Esophagus squamous epithelium (tissue), 4 donors: ENCODE measurements at regions not wholly inside any gene's neighbourhood (a gene's known extent, or its start where the extent isn't known, plus 50 kb on each side); places are given as distances from the start of the nearest gene placed in this dataset.

ENCODE experiments used
- POLR2A ChIP-seq, 4 donors: fragments of 450-650 bp; IDR thresholded peaks; one replicate each; pipeline ENCODE4 v1.6.1; 2017; ENCODE audit warnings: antibody characterized with exemption in 4 of 4, mild to moderate bottlenecking in 4 of 4, moderate library complexity in 3 of 4
- TF ChIP-seq, protein P1 (sequence below), 6 experiments: fragments of 450-650 bp in 4 of 6; fragments of 200-600 bp in 2 of 6; sonication (generic) in 2 of 6; IDR thresholded peaks; one replicate each; pipeline ENCODE4 v1.5.1; 2016 to 2019; ENCODE audit warnings: antibody characterized with exemption in 6 of 6, mild to moderate bottlenecking in 4 of 6, moderate library complexity in 4 of 6

DNA sequence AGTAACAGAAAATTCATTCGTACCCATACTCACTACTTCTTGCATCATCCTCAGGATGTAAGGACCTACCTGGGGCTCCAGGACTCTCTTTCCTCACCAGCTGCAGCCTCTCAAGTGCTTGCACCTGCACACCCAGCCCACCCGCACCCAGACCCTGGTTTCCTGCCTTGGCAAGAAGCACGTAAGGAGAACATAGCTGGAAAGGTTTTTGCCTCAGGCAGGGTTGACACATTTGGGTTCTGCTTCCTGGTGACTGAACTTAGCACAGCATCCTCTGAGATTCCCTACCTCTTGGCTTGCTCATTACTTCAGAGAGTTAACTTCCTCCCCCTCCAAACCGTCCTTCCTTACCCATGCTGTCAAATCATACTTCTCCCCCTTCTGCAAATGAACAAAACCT lies 556.9 kb downstream of the CD83 start:
- TF ChIP-seq, protein P1, sequence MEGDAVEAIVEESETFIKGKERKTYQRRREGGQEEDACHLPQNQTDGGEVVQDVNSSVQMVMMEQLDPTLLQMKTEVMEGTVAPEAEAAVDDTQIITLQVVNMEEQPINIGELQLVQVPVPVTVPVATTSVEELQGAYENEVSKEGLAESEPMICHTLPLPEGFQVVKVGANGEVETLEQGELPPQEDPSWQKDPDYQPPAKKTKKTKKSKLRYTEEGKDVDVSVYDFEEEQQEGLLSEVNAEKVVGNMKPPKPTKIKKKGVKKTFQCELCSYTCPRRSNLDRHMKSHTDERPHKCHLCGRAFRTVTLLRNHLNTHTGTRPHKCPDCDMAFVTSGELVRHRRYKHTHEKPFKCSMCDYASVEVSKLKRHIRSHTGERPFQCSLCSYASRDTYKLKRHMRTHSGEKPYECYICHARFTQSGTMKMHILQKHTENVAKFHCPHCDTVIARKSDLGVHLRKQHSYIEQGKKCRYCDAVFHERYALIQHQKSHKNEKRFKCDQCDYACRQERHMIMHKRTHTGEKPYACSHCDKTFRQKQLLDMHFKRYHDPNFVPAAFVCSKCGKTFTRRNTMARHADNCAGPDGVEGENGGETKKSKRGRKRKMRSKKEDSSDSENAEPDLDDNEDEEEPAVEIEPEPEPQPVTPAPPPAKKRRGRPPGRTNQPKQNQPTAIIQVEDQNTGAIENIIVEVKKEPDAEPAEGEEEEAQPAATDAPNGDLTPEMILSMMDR (IDR thresholded peaks at IDR 0.05): no peak
- no peak for TF ChIP-seq POLR2A (IDR thresholded peaks at IDR 0.05)
